H9 (cell line): ENCODE measurements at regions not wholly inside any gene's neighbourhood (a gene's known extent, or its start where the extent isn't known, plus 50 kb on each side); places are given as distances from the start of the nearest gene placed in this dataset.

Experiments used
- DNase-seq: peaks from one replicate; pipeline ENCODE4 v3.0.0-alpha.2; 2017
- H2AFZ ChIP-seq: one replicate; pipeline ENCODE4 v1.6.1; 2013; ENCODE audit warnings: mild to moderate bottlenecking, low read length, control low read depth, moderate library complexity
- H2AK5ac ChIP-seq: 2 replicates; pipeline ENCODE4 v1.6.1; 2013; ENCODE audit warnings: low read length, control low read depth, mixed read lengths; ENCODE audit not compliant: insufficient read length
- H2BK120ac ChIP-seq: one replicate; pipeline ENCODE4 v1.6.1; 2013; ENCODE audit warnings: low read depth, mild to moderate bottlenecking, low read length, control low read depth, inconsistent platforms; ENCODE audit not compliant: poor library complexity, severe bottlenecking
- H2BK12ac ChIP-seq: 2 replicates; pipeline ENCODE4 v1.6.1; 2013; ENCODE audit warnings: low read length, control low read depth, mixed read lengths, low read depth; ENCODE audit not compliant: insufficient read length
- H2BK15ac ChIP-seq: 2 replicates; pipeline ENCODE4 v1.6.1; 2013; ENCODE audit warnings: low read depth, low read length, control low read depth
- H2BK20ac ChIP-seq: one replicate; pipeline ENCODE4 v1.6.1; 2013; ENCODE audit warnings: low read depth, mild to moderate bottlenecking, low read length, control low read depth, inconsistent platforms; ENCODE audit not compliant: poor library complexity, severe bottlenecking
- H2BK5ac ChIP-seq: 2 replicates; pipeline ENCODE4 v1.6.1; 2013; ENCODE audit warnings: low read length, control low read depth, mixed read lengths; ENCODE audit not compliant: insufficient read length
- H3K14ac ChIP-seq: 2 replicates; pipeline ENCODE4 v1.6.1; 2013; ENCODE audit warnings: low read length, control low read depth; ENCODE audit not compliant: insufficient read depth
- H3K18ac ChIP-seq: 2 replicates; pipeline ENCODE4 v1.6.1; 2013; ENCODE audit warnings: low read depth, mild to moderate bottlenecking, mixed read lengths, low read length, control low read depth; ENCODE audit not compliant: insufficient read length
- H3K23ac ChIP-seq: 2 replicates; pipeline ENCODE4 v1.6.1; 2013; ENCODE audit warnings: low read length, control low read depth, mixed read lengths, low read depth; ENCODE audit not compliant: insufficient read length
- H3K23me2 ChIP-seq: 2 replicates; pipeline ENCODE4 v1.6.1; 2013; ENCODE audit warnings: low read depth, mild to moderate bottlenecking, mixed read lengths, low read length, control low read depth; ENCODE audit not compliant: insufficient read length, poor library complexity, severe bottlenecking
- H3K27ac ChIP-seq: 2 replicates; pipeline ENCODE4 v1.5.1; 2013; ENCODE audit warnings: low read length, control low read depth, mixed read lengths, low read depth; ENCODE audit not compliant: insufficient read length
- H3K27me3 ChIP-seq: 2 replicates; pipeline ENCODE4 v1.6.1; 2013; ENCODE audit warnings: low read length, control low read depth, inconsistent platforms; ENCODE audit not compliant: insufficient read depth
- H3K4ac ChIP-seq: 2 replicates; pipeline ENCODE4 v1.6.1; 2013; ENCODE audit warnings: low read depth, mild to moderate bottlenecking, control low read depth, inconsistent platforms, low read length, moderate library complexity
- H3K4me1 ChIP-seq: 2 replicates; pipeline ENCODE4 v1.6.1; 2013; ENCODE audit warnings: low read length, control low read depth, inconsistent platforms; ENCODE audit not compliant: insufficient read depth
- H3K4me2 ChIP-seq: 2 replicates; pipeline ENCODE4 v1.6.1; 2013; ENCODE audit warnings: low read length, control low read depth, mixed read lengths; ENCODE audit not compliant: insufficient read length, insufficient read depth
- H3K56ac ChIP-seq: 2 replicates; pipeline ENCODE4 v1.6.1; 2013; ENCODE audit warnings: low read depth, mild to moderate bottlenecking, mixed read lengths, low read length, control low read depth; ENCODE audit not compliant: insufficient read length
- H3K79me1 ChIP-seq: 2 replicates; pipeline ENCODE4 v1.6.1; 2013; ENCODE audit warnings: low read depth, mild to moderate bottlenecking, moderate library complexity, low read length, control low read depth, inconsistent platforms; ENCODE audit not compliant: insufficient read depth, poor library complexity, severe bottlenecking
- H3K79me2 ChIP-seq: 2 replicates; pipeline ENCODE4 v1.6.1; 2013; ENCODE audit warnings: low read length, control low read depth, inconsistent platforms; ENCODE audit not compliant: insufficient read depth
- H3K9ac ChIP-seq: 2 replicates; pipeline ENCODE4 v1.6.1; 2013; ENCODE audit warnings: low read length, control low read depth, mixed read lengths; ENCODE audit not compliant: insufficient read length; ENCODE audit errors: extremely low read depth
- H3K9me3 ChIP-seq: one replicate; pipeline ENCODE4 v1.6.1; 2013; ENCODE audit warnings: low read depth, low read length, inconsistent platforms; ENCODE audit not compliant: control insufficient read depth
- H3T11ph ChIP-seq: one replicate; pipeline ENCODE4 v1.6.1; 2013; ENCODE audit warnings: mild to moderate bottlenecking, low read length, control low read depth, inconsistent platforms
- H4K20me1 ChIP-seq: one replicate; pipeline ENCODE4 v1.6.1; 2013; ENCODE audit not compliant: control insufficient read depth, insufficient read length, insufficient read depth
- H4K5ac ChIP-seq: 2 replicates; pipeline ENCODE4 v1.6.1; 2013; ENCODE audit warnings: low read depth, mild to moderate bottlenecking, mixed read lengths, low read length, control low read depth; ENCODE audit not compliant: insufficient read length
- H4K8ac ChIP-seq: replicated peaks from 2 replicates; pipeline ENCODE4 v1.6.1; 2013; ENCODE audit warnings: low read length, control low read depth, mixed read lengths, low read depth; ENCODE audit not compliant: insufficient read length
- H4K91ac ChIP-seq: 2 replicates; pipeline ENCODE4 v1.6.1; 2013; ENCODE audit warnings: low read depth, mild to moderate bottlenecking, moderate library complexity, mixed read lengths, low read length, control low read depth; ENCODE audit not compliant: insufficient read length
- H3K27ac Mint-ChIP-seq, 3 experiments: 2 replicates in 2 of 3; 3 replicates in 1 of 3; pipeline ENCODE4 v1.8.0; 2020 to 2021; ENCODE audit warnings: mixed read lengths in 3 of 3, mild to moderate bottlenecking in 1 of 3, moderate library complexity in 1 of 3
- H3K27me3 Mint-ChIP-seq: 2 replicates; pipeline ENCODE4 v1.8.0; 2021; ENCODE audit warnings: low read depth, mild to moderate bottlenecking, moderate library complexity, mixed read lengths
- H3K36me3 Mint-ChIP-seq, 3 experiments: 2 replicates in 2 of 3; 3 replicates in 1 of 3; pipeline ENCODE4 v1.8.0; 2020 to 2021; ENCODE audit warnings: low read depth in 3 of 3, mixed read lengths in 3 of 3; ENCODE audit not compliant: insufficient read depth in 1 of 3
- H3K4me1 Mint-ChIP-seq, 2 experiments: 2 replicates each; pipeline ENCODE4 v1.8.0; 2020; ENCODE audit warnings: mixed read lengths in 2 of 2
- H3K4me3 Mint-ChIP-seq, 2 experiments: 2 replicates in 1 of 2; 3 replicates in 1 of 2; pipeline ENCODE4 v1.8.0; 2020 to 2021; ENCODE audit warnings: mild to moderate bottlenecking in 2 of 2, mixed read lengths in 2 of 2, moderate library complexity in 1 of 2
- H3K9me3 Mint-ChIP-seq, 2 experiments: 2 replicates in 1 of 2; 3 replicates in 1 of 2; pipeline ENCODE4 v1.8.0; 2020; ENCODE audit warnings: mild to moderate bottlenecking in 2 of 2, mixed read lengths in 2 of 2, moderate library complexity in 1 of 2
- WGBS: extraction: QIAGEN DNeasy Blood & Tissue Kit; methylation state at CpG from one replicate; pipeline ENCODE4 v1.1.7; 2013; ENCODE audit warnings: missing lambda C conversion rate, low lambda C conversion rate, mixed read lengths; ENCODE audit not compliant: insufficient read length; ENCODE audit errors: extremely low coverage; 5-methylcytosine and 5-hydroxymethylcytosine counted together
- TF ChIP-seq, protein P1 (sequence below): fragments of 200-600 bp; sonication (generic); conservative IDR thresholded peaks from 3 replicates; pipeline ENCODE4 v1.8.0; 2021; ENCODE audit warnings: antibody characterized with exemption, mild to moderate bottlenecking

DNA sequence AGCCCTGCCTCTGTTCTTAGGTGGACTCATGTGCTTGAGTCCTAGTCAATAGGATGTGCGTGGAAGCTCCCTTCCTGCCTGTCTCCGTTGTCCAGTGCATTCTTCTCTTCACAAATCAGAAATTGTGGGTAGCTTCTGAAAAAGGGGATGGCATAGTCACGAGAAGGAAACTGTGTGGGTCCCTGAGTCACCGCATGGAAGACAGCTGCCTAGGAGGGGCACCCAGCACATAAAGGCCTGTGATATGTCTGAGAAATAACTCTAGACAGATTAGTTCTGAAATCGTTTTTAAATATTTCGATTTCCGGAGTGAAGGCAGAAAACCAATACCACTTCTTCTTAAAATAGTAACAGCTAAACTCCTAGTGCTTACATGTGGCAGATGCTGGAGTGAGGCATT lies 974.4 kb downstream of the BCL11B start:
- WGBS = no CpG with 5 or more reads among the region's 7 CpGs

More for the DNA sequence above, 974.4 kb downstream of the BCL11B start:
- no peak overlapping the region for H3K27ac ChIP-seq
- H2BK5ac ChIP-seq = no peak overlapping the region
- no peak overlapping the region for H2BK120ac ChIP-seq
- Mint-ChIP-seq H3K9me3 (no peaks in the 10 kb centered on the region), H3K4me1 (0 out of 4 replicates have a peak, but pooled peaks cover 0 to 2% of the 10 kb centered on the region in 2 experiments), H3K27ac (no peak overlapping the region), H3K4me3 (no peak overlapping the region), H3K36me3 (no peaks in the 10 kb centered on the region; a peak in 1 of 7 replicates), H3K27me3 (no peaks in the 10 kb centered on the region)
- no peak overlapping the region for H3K18ac ChIP-seq
- H2BK20ac ChIP-seq = no peak overlapping the region
- H2BK12ac ChIP-seq = no peak overlapping the region
- H2AK5ac ChIP-seq = no peak overlapping the region
- H3K23me2 ChIP-seq = no peaks in the 10 kb centered on the region
- DNase-seq = no peak
- no peak overlapping the region for H4K91ac ChIP-seq
- H3T11ph ChIP-seq = no peak overlapping the region
- H3K79me2 ChIP-seq = no peaks in the 10 kb centered on the region
- no peak overlapping the region for H3K14ac ChIP-seq
- no peak overlapping the region for H3K4me2 ChIP-seq
- TF ChIP-seq, protein P1, sequence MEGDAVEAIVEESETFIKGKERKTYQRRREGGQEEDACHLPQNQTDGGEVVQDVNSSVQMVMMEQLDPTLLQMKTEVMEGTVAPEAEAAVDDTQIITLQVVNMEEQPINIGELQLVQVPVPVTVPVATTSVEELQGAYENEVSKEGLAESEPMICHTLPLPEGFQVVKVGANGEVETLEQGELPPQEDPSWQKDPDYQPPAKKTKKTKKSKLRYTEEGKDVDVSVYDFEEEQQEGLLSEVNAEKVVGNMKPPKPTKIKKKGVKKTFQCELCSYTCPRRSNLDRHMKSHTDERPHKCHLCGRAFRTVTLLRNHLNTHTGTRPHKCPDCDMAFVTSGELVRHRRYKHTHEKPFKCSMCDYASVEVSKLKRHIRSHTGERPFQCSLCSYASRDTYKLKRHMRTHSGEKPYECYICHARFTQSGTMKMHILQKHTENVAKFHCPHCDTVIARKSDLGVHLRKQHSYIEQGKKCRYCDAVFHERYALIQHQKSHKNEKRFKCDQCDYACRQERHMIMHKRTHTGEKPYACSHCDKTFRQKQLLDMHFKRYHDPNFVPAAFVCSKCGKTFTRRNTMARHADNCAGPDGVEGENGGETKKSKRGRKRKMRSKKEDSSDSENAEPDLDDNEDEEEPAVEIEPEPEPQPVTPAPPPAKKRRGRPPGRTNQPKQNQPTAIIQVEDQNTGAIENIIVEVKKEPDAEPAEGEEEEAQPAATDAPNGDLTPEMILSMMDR = no peak
- no peak overlapping the region for H3K9ac ChIP-seq
- H3K9me3 ChIP-seq = no peaks in the 10 kb centered on the region
- H3K56ac ChIP-seq = no peak overlapping the region
- H2AFZ ChIP-seq = no peak overlapping the region
- H3K27me3 ChIP-seq = no peaks in the 10 kb centered on the region
- no peaks in the 10 kb centered on the region for H3K4me1 ChIP-seq
- H3K4ac ChIP-seq = no peak overlapping the region
- no peak overlapping the region for H2BK15ac ChIP-seq
- no peak overlapping the region for H4K5ac ChIP-seq
- no peaks in the 10 kb centered on the region for H4K20me1 ChIP-seq
- no peak overlapping the region for H3K23ac ChIP-seq
- H4K8ac ChIP-seq = no peak overlapping the region
- H3K79me1 ChIP-seq = no peaks in the 10 kb centered on the region
